MM.1S (cell line): ENCODE measurements at regions not wholly inside any gene's neighbourhood (a gene's known extent, or its start where the extent isn't known, plus 50 kb on each side); places are given as distances from the start of the nearest gene placed in this dataset.

Source experiments
- CTCF ChIP-seq: fragments of 300-600 bp; sonication (generic); IDR thresholded peaks from 2 replicates; pipeline ENCODE4 v1.5.1; 2016; ENCODE audit warnings: antibody characterized with exemption, low read length, mixed read lengths
- EZH2 ChIP-seq: fragments of 300-600 bp; sonication (generic); optimal IDR thresholded peaks from 2 replicates; pipeline ENCODE3; 2017; ENCODE audit warnings: low read depth, mild to moderate bottlenecking, antibody characterized with exemption, low read length, mixed read lengths
- EZH2phosphoT487 ChIP-seq: fragments of 300-600 bp; sonication (generic); IDR thresholded peaks from 2 replicates; pipeline ENCODE4 v1.6.1; 2018; ENCODE audit warnings: antibody characterized with exemption, low read length

GRCh38 chr2:12338946-12339697 lies 377.6 kb upstream of the TRIB2 start:
- no peak for TF ChIP-seq CTCF
- TF ChIP-seq EZH2, result no peak
- TF ChIP-seq EZH2phosphoT487, result no peak
